SK-N-SH treated with all-trans-retinoic acid at 6 μM for 48 hours (cell line): ENCODE measurements at regions not wholly inside any gene's neighbourhood (a gene's known extent, or its start where the extent isn't known, plus 50 kb on each side); places are given as distances from the start of the nearest gene placed in this dataset.

ENCODE experiments used
- ARNTL ChIP-seq: fragments of 450-650 bp; formaldehyde crosslinking; IDR thresholded peaks from 2 replicates; pipeline ENCODE4 v1.5.0; 2020; ENCODE audit warnings: low read depth, mild to moderate bottlenecking, moderate library complexity, borderline replicate concordance
- CSDC2 ChIP-seq: fragments of 250-450 bp; sonication (Bioruptor Pico); IDR thresholded peaks from 2 replicates; pipeline ENCODE4 v1.5.0; 2020; ENCODE audit warnings: mild to moderate bottlenecking, moderate library complexity
- GLIS3 ChIP-seq: fragments of 250-450 bp; sonication (Bioruptor Pico); IDR thresholded peaks from 2 replicates; pipeline ENCODE4 v1.5.0; 2020; ENCODE audit warnings: mild to moderate bottlenecking, moderate library complexity
- PATZ1 ChIP-seq: fragments of 250-450 bp; sonication (Bioruptor Pico); IDR thresholded peaks from 2 replicates; pipeline ENCODE4 v1.8.0; 2020; ENCODE audit warnings: mild to moderate bottlenecking, moderate library complexity, borderline replicate concordance
- POU6F1 ChIP-seq: fragments of 250-450 bp; sonication (Bioruptor Pico); IDR thresholded peaks from 2 replicates; pipeline ENCODE4 v1.8.0; 2021; ENCODE audit warnings: low read depth, mild to moderate bottlenecking, moderate library complexity, borderline replicate concordance
- SNAI2 ChIP-seq: fragments of 250-450 bp; sonication (Bioruptor Pico); IDR thresholded peaks from 2 replicates; pipeline ENCODE4 v1.5.0; 2020; ENCODE audit warnings: mild to moderate bottlenecking, moderate library complexity
- TOX ChIP-seq: fragments of 250-450 bp; sonication (Bioruptor Pico); IDR thresholded peaks from 2 replicates; pipeline ENCODE4 v1.8.0; 2021; ENCODE audit warnings: mild to moderate bottlenecking, moderate library complexity, borderline replicate concordance
- ZC3H10 ChIP-seq: fragments of 250-450 bp; sonication (Bioruptor Pico); IDR thresholded peaks from 2 replicates; pipeline ENCODE4 v1.5.1; 2021; ENCODE audit warnings: mild to moderate bottlenecking, moderate library complexity
- ZFP3 ChIP-seq: fragments of 250-450 bp; sonication (Bioruptor Pico); IDR thresholded peaks from 2 replicates; pipeline ENCODE4 v1.5.0; 2020; ENCODE audit warnings: mild to moderate bottlenecking, moderate library complexity
- ZFP30 ChIP-seq: fragments of 450-650 bp; formaldehyde crosslinking; IDR thresholded peaks from 2 replicates; pipeline ENCODE4 v1.5.0; 2022; ENCODE audit warnings: mild to moderate bottlenecking, moderate library complexity
- ZNF565 ChIP-seq: fragments of 450-650 bp; formaldehyde crosslinking; conservative IDR thresholded peaks from 2 replicates; pipeline ENCODE4 v1.5.0; 2020; ENCODE audit warnings: low read depth, mild to moderate bottlenecking, moderate library complexity
- ZNF70 ChIP-seq: fragments of 450-650 bp; formaldehyde crosslinking; IDR thresholded peaks from 2 replicates; pipeline ENCODE4 v1.5.0; 2020; ENCODE audit warnings: mild to moderate bottlenecking, moderate library complexity
- ZNF8 ChIP-seq: fragments of 450-650 bp; formaldehyde crosslinking; IDR thresholded peaks from 2 replicates; pipeline ENCODE4 v1.5.0; 2020; ENCODE audit warnings: mild to moderate bottlenecking, moderate library complexity
- TF ChIP-seq, protein P1 (sequence below): fragments of 250-450 bp; sonication (Bioruptor Pico); IDR thresholded peaks from 2 replicates; pipeline ENCODE4 v1.5.0; 2020; ENCODE audit warnings: mild to moderate bottlenecking, moderate library complexity

- TF ChIP-seq POU6F1 (CRISPR knock-in tag) (no peak), CSDC2 (CRISPR knock-in tag) (no peak), SNAI2 (CRISPR knock-in tag) (no peak), ZC3H10 (no peak), ARNTL (CRISPR knock-in tag) (no peak), PATZ1 (CRISPR knock-in tag) (no peak), ZFP3 (CRISPR knock-in tag) (no peak), TOX (CRISPR knock-in tag) (no peak), ZNF565 (CRISPR knock-in tag) (no peak), ZNF8 (CRISPR knock-in tag) (no peak), ZNF70 (CRISPR knock-in tag) (no peak), ZFP30 (CRISPR knock-in tag) (no peak), GLIS3 (no peak)
- TF ChIP-seq, protein P1, sequence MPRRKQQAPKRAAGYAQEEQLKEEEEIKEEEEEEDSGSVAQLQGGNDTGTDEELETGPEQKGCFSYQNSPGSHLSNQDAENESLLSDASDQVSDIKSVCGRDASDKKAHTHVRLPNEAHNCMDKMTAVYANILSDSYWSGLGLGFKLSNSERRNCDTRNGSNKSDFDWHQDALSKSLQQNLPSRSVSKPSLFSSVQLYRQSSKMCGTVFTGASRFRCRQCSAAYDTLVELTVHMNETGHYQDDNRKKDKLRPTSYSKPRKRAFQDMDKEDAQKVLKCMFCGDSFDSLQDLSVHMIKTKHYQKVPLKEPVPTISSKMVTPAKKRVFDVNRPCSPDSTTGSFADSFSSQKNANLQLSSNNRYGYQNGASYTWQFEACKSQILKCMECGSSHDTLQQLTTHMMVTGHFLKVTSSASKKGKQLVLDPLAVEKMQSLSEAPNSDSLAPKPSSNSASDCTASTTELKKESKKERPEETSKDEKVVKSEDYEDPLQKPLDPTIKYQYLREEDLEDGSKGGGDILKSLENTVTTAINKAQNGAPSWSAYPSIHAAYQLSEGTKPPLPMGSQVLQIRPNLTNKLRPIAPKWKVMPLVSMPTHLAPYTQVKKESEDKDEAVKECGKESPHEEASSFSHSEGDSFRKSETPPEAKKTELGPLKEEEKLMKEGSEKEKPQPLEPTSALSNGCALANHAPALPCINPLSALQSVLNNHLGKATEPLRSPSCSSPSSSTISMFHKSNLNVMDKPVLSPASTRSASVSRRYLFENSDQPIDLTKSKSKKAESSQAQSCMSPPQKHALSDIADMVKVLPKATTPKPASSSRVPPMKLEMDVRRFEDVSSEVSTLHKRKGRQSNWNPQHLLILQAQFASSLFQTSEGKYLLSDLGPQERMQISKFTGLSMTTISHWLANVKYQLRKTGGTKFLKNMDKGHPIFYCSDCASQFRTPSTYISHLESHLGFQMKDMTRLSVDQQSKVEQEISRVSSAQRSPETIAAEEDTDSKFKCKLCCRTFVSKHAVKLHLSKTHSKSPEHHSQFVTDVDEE = no peak
Measured at GRCh38 chr1:181296180-181296579, 187.1 kb upstream of the CACNA1E start.
